CD4-positive, alpha-beta T cell treated with Interleukin-12 subunit alpha and Interleukin-12 subunit beta, for 1 hour (primary cell): ENCODE measurements at regions not wholly inside any gene's neighbourhood (a gene's known extent, or its start where the extent isn't known, plus 50 kb on each side); places are given as distances from the start of the nearest gene placed in this dataset.
"Not testable (repeated sequence)": the region's sequence is repeated elsewhere in the genome, so short reads cannot be mapped to it uniquely, and the experiment has no call there.

Experiments used
- DNase-seq: peaks from one replicate; pipeline ENCODE4 v3.0.0-alpha.2; 2020

DNA sequence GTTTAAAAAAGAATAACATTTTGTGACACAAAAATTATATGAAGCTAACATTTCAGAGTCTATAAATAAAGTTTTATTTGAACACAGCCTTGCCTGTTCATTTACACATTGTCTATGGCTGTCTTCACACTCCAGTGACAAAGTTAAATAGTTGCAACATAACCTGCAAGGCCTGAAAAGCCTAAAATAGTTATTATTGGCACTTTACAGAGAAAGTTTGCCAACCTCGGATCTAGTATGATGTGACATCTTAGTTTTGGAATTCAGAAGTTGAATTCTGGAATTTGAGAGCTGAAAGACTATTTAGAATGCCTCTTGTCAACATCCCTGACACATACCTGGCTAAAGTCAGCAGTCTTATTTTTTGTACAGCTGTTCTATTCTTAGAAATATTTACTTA, 68.3 kb downstream of the DYRK2 start:
- no peak for DNase-seq

DNA sequence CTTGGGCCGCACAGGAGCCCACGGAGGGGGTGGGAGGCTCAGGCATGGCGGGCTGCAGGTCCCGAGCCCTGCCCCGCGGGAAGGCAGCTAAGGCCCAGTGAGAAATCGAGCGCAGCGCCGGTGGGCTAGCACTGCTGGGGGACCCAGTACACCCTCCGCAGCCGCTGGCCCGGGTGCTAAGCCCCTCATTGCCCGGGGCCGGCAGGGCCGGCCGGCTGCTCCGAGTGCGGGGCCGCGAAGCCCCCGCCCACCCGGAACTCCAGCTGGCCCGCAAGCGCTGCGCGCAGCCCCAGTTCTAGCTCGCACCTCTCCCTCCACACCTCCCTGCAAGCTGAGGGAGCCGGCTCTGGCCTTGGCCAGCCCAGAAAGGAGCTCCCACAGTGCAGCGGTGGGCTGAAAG, 70.8 kb downstream of the DYRK2 start:
- not testable (repeated sequence) for DNase-seq

DNA sequence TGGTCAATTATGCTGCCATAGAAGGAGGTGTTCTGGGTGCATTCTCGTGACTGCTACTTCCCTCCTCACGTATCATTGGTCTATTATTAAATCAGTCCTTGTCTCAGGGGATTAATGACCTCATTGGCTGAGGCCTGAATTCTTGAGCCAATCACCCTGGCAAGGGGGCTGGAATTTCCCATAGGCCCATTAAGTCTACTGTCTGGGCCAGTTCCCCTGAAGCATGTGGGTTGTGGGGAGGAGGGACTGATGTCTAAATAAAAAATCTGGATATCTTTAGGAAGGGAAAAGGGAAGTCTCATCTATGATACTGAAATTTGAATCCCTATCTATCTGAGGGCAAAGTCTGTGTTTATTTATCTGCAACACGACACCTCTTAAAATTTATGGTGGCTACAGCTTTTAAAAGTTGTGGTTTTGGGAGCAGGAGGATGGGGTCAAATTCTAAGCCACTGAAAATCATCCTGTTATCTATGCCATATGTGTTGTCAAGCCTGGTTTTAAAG, 71.9 kb downstream of the DYRK2 start:
- no peak for DNase-seq

DNA sequence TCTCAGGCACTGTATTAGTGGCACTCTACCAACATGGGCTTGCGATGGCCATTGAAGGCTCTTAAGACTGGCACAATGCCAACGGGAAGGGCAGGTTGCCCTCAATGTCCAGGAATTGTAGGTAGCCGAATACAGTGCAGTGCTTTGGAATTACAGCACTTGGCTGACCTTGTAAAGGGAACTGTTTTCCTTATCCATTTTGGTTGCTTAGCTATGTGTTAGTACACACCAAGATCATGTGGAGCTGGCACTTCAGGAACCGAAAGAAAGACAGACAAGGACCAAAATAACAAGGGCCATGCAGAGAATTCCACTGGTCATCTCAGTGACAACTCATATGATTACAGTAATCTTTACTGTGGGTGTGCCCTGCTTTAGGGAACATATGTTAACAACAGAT, 72.7 kb downstream of the DYRK2 start:
- DNase-seq = no peak

DNA sequence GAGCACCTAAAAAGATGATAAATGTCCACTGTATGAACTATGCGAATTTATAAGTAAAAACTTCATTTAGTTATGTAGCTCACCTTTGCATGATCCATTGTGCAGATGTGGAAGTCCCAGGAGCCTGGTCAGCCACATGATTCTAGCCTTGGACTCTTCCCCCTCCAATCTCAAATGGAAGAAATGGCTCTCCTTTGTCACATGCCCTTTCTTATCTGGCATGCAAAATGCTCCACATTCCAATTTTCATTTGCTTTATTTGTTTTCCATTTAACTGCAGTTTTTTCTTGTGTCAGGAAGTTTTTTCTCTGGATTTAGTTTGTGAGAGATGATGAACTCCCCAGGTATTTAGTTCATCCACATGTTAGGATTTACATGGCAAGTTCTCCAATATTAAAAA, 73.8 kb downstream of the DYRK2 start:
- no peak for DNase-seq

DNA sequence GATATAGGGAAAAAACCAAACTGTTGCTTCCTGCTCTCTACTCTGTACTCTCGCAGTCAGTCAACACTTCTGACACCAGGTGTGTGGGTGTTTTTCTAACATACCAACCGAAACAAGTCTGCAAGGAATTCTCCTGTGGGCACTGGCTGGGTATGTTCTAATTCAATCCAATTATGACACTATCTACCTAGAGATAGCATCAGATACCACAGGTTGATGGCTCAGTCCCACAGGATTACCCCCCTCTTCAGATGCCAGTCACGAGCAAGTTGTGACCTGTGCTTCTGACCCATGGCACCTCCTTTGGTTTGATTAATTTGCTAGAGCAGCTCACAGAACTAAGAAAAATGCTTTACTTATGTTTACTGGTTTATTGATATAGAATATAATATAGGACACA, 78.3 kb downstream of the DYRK2 start:
- no peak for DNase-seq

DNA sequence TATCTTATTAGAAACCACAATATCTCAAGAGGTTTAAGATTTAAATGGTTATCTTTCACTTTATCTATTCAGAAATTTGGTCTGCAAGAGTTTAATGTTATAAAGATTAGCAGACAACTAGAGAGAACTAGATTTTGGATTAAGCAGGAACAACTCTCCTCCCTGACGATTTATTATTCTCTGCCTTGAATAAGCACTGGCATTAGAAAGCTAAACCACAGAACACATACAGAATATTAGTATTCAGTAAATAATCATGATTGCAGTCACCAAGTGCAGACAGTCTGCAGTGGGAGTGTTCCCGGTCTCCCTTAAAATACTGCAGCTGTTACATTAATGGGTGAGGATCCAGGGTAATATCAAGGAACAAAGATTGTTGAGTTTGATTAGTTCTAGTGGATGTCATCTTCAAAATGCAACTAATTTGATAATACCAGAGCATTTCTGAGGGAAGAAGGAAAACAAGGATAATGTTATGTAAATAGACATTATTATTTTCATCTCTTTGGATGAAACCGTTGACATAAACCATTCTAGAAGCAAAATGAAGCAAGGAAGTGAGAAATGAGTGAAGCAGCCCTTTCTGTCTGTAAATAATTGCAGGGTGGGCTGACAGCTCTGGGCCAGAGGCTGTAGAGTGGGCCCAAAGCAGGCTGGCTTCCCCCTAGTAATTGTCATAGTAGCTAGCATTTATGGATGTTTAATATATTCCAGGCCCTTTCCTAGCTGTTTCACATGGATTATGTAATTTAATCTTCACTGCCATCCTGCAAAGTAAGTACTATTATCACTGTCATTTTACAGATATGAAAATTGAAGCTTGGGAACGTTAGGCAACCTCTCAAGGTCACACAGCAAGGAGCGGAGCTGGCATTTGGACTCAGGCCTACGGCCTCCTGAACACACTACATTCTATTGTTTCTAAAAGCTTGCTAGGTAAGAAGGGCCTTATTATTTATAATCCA, 79.4 kb downstream of the DYRK2 start:
- DNase-seq = no peak

DNA sequence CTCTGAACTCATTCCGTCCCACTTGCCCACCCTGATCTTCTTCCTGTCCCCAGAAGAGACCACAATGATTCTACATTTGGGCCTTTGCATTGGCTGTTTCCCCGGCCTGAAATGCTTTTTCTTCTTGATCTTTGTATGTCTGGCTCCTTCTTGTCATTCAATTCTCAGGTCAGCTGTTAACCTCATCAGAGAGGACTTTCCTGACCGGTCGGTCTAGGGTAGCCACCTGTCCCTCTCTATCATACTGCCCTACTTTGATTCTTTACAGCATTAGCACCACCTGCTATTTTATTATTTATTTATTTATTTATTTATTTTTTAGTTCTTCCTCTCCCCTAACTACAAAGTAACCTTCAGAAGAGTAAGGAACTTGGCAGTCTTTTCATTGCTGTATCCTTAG, 84.3 kb downstream of the DYRK2 start:
- no peak for DNase-seq

DNA sequence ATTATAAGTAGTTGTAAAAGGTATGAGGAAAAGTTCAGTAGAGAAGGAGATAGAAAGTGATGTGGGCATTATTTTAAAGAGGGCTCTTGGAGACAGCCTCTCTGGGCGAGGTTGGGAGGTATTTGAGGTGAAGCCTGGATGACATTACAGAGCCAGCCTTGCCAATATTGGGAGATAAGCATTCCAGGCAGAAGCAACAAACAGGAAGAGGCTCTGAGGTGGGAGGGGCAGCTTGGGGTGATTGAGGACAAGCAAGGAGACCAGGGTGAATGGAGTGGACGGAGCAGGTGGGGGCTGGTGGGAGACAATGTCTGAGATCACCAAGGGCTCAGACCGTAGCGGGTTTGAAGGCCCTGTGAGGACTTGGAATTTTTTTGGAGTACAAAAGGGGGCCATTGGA, 87.3 kb downstream of the DYRK2 start:
- no peak for DNase-seq

DNA sequence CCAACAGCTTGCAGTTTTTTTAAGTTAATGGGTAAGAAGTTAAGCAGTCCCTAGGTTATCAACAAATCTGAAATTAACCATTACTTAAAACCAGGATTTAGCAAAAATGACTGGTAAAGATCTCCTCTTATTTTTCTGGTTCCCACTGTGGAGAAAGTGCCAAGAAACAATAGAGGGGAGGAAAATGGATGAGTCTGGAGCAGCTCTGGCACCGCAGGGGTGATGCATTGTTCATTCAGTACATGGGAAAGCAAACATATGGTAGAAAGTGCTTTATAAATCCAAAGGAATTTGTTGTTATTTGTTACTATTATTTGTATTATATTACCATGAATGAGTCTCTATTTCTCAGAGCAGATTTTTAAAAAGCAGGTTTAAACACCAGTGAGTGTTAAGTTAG, 92.2 kb downstream of the DYRK2 start:
- no peak for DNase-seq

DNA sequence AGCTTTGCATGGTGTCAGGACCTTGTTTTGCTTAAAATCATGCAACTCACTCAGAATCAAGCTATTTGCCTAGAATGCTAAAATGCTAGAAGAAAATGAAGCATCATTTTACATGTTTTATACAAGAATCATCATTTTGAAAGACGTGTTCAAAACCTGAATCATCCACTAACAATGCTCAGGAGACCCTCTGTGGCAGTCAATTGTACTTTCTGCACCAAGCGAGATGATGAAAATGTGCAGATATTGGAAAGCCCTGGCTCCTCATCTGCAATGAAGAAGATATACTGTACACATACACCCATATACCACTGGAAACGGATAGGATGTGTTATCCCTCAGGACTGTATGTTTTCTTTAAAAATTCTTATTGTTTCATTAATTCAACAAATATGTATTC, 92.7 kb downstream of the DYRK2 start:
- DNase-seq = no peak

DNA sequence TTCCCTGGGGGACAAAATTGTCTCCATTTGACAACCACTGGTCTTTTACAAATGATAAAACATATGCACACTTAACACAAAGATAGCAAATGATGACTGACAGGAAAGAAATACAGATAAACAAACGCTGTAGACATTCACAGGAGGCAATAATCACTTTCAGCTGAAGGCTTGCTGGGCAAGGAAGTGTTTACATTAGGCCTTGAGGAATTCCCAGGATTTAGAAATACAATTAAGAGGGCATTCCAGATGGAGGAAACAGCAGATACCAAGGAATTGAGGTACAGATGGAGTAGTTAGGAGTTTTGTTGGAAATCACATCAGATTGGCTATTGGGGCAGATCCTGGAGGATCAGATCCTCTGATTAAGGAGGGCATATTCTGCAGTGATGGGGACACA, 93.9 kb downstream of the DYRK2 start:
- no peak for DNase-seq

DNA sequence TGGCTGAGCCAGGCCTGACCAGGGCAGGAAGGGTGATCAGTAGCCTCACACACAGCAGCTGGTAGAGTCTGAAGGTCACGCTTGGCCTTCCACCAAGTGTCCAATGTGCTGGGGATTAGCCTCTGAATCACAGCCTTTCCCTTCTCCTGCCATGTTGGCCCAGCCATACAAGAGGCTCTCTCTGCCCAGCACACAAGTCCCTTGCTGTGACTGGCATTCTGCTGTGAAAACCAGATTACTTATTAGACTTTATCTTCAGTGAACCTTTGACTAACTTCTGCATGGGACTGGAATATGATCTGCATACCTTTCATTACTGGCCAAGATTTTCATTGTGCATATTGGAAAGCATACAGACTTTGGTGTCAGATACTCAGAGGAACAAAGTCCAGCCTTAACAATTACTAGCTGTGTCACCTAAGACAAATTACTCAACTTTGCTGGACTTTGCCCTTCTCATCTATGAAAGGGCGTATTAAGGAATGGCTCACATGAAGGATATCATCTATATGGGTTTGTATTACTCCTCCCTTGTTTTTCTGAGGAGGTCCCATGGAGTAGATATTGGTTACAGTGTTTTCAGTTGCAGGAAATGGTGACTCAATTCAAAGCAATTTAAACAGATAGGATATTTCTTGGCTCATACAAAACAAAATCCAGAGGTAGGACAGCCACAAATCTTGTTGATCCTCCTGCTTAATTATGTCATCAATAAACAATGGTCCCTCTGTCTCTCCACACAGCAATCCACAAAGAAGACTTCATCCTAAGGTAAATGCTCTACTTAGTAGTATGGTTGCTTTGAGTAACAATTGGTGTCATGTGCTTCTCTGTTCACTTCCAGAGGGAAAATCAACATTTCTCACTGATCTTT, 99.6 kb downstream of the DYRK2 start:
- no peak for DNase-seq

DNA sequence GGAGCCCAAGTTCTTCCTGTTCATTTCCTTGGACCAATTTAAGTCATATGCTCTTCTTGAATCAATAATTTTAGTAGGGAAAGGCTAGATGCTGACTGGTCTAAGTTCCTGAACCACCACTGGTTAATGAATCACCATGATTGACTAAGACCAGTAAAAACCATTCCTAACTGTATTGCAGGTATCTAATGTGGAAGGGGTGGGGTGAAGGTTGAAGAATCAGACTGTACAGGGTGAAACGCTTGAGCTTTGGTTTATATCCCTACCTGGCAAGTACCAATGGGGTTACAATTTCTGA, 100.1 kb downstream of the DYRK2 start:
- DNase-seq = no peak

DNA sequence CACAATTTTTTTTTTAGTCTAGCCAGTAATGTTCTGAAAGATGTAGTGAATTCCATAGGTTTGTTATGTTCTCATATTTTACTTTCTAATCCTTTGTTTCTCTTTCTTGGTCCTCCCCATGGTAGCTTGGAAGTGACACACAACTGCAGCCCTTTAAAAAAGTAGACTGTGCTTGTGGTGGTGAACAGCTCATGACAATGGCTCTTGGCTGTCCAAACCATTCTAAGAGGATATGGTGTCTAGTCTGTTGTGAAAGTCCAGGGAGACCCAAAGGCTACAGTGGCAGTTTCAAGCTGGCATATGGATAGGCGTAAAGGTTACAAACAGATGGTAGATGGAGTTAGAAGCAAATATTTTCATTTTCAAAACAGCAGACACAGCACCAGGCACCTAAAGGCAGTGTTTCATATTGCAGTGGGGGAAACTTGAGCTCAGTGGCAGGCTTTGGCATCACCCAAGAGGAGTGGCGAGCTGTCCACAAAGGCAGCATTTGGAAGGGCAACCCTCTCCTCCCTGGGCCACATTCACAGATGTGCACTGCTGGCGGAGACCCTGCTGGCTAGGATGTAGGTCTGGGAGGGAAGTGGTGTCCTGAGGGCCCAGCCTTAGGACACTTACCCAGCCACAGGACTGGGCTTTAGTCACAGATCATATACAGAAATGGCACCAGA, 102.1 kb downstream of the DYRK2 start:
- no peak for DNase-seq

DNA sequence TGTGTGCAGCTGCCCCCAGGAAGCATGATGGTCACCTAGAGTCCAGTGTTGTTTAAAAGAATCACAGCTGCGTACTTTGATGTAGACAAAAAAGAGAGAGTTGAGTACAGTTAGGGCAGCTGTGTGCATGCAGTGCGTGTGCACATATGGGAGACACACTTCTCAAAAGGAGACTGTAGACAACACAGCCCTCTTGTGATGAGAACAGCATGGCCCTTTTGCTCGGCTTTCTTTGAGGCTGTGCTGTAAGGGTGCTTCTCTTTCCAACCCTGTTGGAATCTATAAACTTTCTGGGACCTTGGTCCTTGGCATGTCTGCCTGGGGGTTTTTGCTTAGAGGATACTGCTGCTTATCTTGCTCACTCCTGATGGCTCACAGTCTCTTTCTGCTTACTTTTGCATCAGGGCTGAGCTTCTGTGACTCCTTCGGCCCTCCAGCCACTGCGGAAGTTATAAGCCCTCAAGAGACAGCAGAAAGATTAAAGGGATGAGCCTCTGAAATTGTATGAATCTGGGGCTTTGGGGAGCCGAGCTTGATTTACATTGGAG, 102.9 kb downstream of the DYRK2 start:
- DNase-seq = no peak

DNA sequence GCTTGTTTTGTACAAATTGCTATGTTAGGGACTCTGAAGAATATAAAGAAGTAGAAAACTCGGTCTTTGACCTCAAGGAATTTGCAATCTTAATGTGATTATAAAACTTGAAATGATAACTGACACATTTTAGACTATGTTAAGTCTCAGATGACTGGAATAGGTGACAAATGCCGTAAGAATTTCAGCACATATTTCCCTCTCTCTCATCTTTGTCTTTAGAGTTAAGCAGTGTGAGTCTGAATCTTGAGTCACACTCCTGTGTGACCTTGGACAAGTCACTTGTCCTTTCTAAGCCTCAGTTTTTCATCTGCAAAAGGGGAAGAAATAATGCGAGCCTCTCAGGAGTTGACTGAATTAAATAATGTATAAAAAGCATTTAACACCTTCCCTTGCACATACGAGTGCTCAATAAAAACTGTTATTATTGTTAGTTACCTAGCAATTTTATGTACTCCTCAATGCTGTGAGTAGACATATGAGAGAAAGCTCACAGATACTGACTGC, 103.7 kb downstream of the DYRK2 start:
- no peak for DNase-seq

DNA sequence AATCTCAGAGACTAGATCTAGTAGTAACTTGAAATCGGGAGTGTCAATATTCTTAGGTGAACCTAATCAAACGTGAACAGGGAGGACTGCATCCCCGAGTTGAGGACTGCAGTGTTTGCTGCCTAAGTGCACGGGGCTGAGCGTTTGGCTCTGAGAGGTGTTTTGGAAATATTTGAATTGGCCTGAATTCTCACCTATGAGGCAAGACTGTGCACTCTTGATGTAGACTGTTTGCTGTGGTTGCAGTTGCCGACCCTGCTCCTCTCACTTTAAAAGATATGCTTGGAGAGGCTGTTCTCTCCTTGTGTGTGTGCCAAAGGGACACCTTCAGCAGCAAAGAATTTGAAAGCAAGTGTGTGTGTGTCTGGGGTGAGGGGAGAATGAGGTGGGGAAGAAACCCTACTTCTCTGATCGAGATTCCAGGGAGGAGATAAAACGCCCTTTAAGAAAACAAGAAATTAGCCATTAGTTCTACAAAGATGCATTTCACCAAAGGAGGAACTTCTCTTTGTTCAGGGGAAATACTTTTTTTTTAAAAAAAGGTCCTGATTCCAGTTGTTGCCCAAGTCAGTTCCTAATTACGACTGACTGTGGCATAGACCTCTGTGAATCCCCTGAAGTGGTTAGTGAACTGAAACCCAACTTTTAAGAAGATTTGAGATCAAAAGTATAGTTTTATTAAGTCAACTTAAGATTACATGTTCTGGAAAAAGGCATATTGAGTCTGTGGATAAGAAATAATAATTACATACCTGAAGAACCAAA, 106.6 kb downstream of the DYRK2 start:
- DNase-seq = no peak

DNA sequence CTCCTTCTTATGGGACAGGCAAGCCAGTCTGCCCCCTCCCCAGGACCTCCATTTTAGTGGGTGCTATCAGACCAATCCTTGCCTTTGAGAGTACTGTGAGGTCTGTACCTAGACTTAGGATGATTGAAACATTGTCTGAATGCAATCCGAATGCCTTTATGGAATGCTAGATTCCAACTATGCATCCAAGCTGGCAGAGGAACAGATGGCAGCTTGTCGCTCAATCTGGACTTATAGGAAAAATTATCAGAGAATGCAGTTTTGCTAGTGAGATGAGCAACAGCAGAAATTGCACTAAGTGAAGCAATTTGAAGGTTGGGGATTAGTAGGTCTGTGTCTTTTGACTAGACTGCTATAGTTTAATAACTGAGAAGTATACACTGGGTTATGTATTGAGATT, 109.1 kb downstream of the DYRK2 start:
- no peak for DNase-seq

DNA sequence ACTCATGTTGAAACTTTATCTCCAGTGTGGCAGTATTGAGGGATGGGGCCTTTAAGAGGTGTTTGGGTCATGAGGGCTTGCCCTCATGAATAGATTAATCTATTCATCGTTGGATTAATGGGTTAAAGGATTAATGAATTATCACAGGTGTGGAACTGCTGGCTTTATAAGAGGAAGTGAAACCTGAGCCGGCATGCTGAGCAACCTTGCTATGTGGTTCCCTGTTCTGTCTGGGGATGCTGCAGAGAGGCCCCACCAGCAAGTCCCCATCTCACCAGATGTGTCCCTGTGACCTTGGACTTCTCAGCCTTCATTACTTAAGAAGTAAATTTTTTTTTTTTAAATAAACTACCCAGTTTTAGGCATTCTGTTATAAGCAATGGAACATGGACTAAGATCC, 109.6 kb downstream of the DYRK2 start:
- DNase-seq = no peak

DNA sequence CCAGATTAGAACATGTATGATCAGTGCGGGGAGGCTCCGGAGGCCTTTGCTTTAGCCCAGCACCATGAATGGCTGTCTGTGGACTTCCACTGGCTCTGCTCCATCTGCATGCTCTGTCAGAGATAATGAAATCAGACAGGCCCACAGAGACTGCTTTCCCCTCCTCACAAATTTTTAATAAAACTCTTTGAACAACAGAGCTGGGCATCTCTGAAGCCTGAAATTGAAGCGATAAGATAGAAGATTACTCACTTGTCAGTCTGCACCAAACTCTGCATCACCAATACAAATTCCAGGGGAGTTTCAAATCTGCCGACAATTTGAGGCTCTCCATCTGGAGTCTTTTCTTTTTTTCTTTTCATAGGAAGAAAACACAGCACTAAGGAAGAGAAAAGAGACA, 110.0 kb downstream of the DYRK2 start:
- DNase-seq = no peak

DNA sequence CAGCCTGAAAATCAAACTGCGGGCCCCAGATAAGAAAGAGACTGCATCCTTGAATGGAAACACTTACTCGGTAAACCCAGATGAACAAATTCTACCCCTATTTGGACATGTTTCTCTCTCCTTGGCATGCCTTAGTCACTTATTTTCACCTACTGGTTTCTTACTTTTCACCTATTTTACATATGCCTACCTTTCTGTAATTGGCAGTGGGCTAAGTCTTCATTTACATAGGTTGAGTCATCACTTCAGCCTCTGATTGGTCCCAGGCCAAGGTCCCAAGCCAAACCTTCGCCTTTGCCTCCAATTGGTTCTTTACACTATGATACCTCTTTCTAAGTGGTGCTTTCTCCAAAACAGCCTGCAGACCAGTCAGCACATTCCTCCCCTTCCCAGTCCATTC, 111.3 kb downstream of the DYRK2 start:
- no peak for DNase-seq
